GM18951 (cell line): ENCODE measurements at regions not wholly inside any gene's neighbourhood (a gene's known extent, or its start where the extent isn't known, plus 50 kb on each side); places are given as distances from the start of the nearest gene placed in this dataset.

Source experiments
- POLR2A ChIP-seq: IDR thresholded peaks from 4 replicates; pipeline ENCODE4 v1.6.1; 2011; ENCODE audit warnings: mild to moderate bottlenecking; ENCODE audit not compliant: insufficient read length, insufficient read depth; ENCODE audit errors: extremely low read depth
- in situ Hi-C: fragments of 300-500 bp; cut with MboI; formaldehyde crosslinking; loops from one replicate; pipeline ENCODE4 v1.12.0; 2022; ENCODE audit warnings: low sequenced_read_pairs, mixed read lengths, inconsistent platforms; ENCODE audit not compliant: unreplicated experiment

DNA sequence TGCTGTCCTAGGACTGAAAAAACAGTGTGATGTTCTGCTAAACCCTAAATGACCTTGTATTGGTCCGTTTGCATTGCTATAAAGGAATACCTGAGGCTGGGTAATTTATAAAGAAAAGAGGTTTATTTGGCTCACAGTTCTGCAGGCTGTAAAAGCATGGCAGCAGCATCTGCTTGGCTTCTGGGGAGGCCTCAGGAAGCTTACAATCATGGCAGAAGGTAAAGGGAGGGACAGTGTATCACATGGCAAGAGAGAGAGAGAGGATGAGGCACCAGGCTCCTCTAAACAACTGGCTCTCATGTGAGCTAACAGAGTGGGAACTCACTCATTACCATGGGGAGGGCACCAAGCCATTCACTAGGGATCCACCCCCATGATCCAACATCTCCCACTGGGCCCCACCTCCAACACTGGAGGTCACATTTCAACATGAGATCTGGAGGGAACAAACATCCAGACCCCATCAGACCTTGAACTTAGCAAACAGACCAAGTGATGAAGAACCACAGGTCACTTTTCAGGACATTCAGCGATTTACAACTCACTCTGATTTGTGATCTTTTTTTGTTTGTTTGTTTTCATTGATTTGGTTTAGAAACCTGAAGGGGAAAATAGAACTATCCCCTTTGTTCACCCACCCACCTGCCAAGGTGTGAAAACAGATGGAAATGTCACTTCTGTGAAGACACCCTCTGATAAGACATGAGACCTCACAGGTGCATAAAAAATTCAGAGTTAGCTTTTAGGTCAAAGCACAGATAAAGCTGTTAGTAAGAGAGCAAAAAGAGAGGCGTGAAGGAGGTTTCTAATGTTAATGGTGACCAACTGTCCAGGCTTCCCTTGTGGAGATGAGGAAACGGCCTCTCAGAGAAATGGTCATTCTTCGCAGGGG lies 104.2 kb upstream of the RALGPS2 start:
- in situ Hi-C loops, result no loop called here

GRCh38 chr1:178621822-178622221 lies 103.2 kb upstream of the RALGPS2 start:
- TF ChIP-seq POLR2A, result no peak
- in situ Hi-C loops, result no loop called here

More for the DNA sequence above, 104.2 kb upstream of the RALGPS2 start:
- TF ChIP-seq POLR2A, result no peak

- in situ Hi-C loops, result no loop called here
- no peak for TF ChIP-seq POLR2A
Observed at GRCh38 chr1:178625695-178626094, 99.3 kb upstream of the RALGPS2 start.

GRCh38 chr1:178627037-178627436 lies 98.0 kb upstream of the RALGPS2 start:
- no peak for TF ChIP-seq POLR2A

DNA sequence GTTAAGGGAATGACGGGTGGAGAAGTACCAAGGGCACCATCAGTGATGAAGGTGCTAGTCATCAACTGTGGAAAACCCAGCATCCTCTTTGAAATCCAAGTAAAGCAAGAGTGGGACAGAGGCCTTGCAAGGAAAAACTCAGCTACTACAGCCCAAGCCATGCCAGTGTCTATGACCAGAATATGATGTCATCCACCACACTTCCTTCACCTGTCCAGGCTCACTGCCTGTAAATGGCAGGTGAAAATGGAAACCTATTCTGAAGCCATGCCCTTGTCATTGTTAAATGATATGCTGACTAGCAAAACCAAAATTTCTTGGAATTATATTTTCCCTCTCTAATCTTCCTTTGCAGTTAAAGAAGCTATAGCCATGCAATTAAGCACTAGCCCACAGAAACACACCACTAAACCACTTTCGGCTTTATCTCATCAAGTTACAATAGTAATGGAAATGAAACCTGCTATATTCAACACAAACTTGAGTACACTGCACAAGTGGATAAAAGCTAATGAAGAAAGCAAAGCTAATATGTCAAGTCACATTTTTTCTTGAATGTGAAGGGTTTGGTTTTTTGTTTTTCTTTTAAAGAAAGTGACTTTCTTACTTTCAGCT lies 96.3 kb upstream of the RALGPS2 start:
- in situ Hi-C loops, result no loop called here
- TF ChIP-seq POLR2A, result no peak

More at GRCh38 chr1:178627037-178627436, 98.0 kb upstream of the RALGPS2 start:
- in situ Hi-C loops, result no loop called here

DNA sequence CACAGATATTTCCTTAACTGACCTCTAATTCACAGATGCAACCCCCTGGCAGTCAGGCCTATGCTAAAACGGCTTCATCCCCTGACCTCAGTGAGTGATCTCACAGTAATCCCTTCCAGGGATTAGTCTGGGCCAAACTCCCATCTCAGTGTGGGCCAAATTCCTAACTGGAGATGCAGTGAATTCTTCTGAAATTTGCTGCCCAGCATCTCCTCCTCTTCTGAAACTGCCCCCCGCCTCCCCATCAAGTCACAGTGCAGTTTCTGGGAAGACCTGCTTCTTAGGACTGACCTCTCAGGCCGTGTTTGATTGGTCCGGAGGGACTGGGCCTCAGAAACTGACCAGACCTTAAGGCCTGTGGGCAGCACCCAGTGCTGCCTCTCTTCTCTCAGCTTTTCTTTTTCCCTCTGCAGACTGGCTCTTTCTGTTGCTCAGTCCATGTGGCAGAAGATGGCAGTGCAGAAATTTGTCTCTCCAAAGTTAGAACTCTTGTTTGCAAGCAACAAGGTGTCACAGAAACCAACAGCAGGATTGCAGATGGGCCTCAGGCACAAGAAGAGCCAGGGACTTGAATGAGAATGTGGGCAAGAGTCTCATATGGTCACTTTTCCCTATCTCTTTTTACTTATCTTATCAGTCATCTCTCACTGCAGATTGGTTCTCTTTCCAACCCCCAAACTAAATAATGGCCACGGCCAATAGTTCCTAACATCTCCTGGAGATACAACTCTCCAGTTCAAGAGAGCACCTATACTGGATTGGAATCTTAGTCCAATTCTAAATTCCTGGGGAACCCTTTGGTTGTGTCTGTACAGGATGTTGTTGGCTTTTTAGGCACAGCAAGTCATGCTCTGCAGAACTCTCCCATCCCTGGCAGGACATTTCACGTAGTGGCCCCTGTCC lies 95.5 kb upstream of the RALGPS2 start:
- no peak for TF ChIP-seq POLR2A
- in situ Hi-C loops, result no loop called here

DNA sequence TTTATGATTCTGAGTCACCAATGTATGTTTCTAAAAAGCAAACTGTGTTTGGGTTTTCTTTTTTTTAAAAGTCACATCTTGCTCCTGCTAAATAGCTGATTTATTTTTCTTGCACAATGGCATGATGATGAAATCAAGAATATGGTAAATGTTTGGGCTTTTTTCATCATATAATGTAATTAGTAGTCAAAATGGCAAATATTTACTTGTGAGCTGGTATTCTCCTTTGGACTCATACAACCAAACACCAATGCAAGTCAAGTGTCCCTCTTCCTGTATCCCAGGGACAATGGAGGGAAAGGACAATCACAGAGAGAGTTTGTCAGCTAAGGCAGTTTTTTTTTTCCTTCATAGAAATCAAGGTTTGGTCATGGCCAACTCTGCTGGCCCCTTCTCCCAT lies 94.6 kb upstream of the RALGPS2 start:
- no peak for TF ChIP-seq POLR2A
- in situ Hi-C loops, result no loop called here

DNA sequence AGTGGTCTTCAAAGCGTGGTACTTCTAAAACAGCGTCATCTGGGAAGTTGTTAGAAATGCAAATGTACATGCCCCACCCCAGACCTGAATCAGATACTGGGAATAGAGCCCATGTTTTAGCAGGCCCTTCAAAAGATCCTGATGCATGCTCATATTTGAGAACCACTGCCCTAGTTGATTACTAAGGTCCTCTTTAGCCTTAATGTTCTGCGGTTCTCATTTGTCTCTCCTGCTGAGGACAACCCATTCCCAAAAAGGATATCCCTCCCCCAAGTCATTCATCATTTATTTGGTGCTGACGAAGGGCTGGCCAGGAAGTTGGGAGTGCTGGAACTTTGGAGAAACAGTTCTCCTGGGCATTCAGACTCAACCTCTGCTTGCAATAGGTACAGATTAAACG lies 92.4 kb upstream of the RALGPS2 start:
- in situ Hi-C loops, result no loop called here

DNA sequence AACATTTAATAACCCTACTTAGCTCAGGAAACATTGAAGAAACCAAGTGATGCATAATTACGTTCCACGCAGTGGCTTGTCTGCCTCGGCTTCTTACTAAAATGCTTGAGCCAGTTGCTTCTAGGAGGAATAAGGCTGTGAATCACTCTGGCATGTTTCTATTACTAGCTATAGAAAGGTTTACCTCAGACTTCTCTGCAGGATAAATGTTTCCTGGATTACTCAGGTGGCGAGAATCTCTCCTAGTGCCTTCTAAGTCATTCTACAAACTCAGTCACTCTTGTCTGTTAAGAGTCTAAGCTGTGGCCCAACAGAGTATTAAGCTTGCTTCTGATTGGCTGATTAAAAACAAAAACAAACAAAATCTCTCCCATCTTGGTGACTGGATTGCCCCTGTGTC lies 92.0 kb upstream of the RALGPS2 start:
- TF ChIP-seq POLR2A, result no peak

More for the DNA sequence above, 92.4 kb upstream of the RALGPS2 start:
- TF ChIP-seq POLR2A, result no peak

DNA sequence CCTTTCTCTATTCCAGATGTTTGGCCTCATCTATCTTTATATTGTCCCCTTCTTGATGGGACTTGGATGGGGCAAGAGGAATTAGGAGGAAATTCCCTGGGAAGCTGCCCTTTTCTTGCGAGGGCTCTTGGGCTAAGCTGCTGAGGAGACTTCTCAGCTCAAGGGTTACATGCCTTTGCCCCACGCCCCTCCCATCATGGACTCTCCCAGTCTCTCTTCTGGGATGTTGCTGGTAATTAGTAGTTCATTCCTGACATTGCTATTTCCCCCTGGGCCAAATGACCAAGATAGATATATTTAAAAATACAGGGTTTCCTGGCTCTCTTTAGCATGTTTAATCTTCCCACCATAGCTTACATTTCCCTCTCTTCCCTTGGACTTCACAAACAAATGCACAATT lies 90.6 kb upstream of the RALGPS2 start:
- in situ Hi-C loops, result no loop called here
- no peak for TF ChIP-seq POLR2A

More for the DNA sequence above, 92.0 kb upstream of the RALGPS2 start:
- in situ Hi-C loops, result no loop called here

GRCh38 chr1:178637841-178638240 lies 87.2 kb upstream of the RALGPS2 start:
- TF ChIP-seq POLR2A, result no peak
- in situ Hi-C loops, result no loop called here

GRCh38 chr1:178639326-178639725 lies 85.7 kb upstream of the RALGPS2 start:
- no peak for TF ChIP-seq POLR2A
- in situ Hi-C loops, result no loop called here

DNA sequence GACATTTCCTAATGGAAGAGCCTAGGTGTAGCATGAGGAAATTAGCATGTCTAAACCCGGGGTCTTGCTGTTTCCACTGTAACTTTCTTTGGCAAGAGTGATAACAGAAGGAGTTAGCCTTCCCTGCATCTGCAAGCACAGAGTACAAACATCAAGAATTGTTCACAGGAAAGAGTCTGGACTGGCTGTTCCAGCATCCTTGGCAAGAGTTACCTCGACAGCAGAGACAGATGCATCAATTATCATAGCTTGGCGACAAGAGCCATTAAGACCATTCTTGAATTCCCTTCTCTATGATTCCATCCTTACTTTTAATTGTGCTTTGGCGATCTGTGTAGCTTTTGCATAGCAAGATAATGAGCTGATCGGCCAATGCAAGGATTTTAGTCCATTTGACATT lies 82.8 kb upstream of the RALGPS2 start:
- TF ChIP-seq POLR2A, result no peak
- in situ Hi-C loops, result no loop called here
